Stimulated activated CD4-positive, alpha-beta T cell treated with anti-CD3 and anti-CD28 coated beads, Interleukin-12 subunit alpha, Interleukin-12 subunit beta, amount 100 ng/mL, for 48 hours (primary cell): ENCODE measurements at regions not wholly inside any gene's neighbourhood (a gene's known extent, or its start where the extent isn't known, plus 50 kb on each side); places are given as distances from the start of the nearest gene placed in this dataset.

Experiments
- DNase-seq, 3 donors: peaks; one replicate each; pipeline ENCODE4 v3.0.0-alpha.2; 2020; ENCODE audit warnings: low read depth in 2 of 3, low spot score in 1 of 3

- no peak for DNase-seq
These were observed 895.6 kb downstream of the TTLL7 start for GRCh38 chr1:83103341-83103740.

GRCh38 chr1:83102630-83103071 is 896.3 kb downstream of the TTLL7 start:
- no peak for DNase-seq

- DNase-seq = no peak
These were observed 897.5 kb downstream of the TTLL7 start for GRCh38 chr1:83101406-83101805.

- no peak for DNase-seq
These were observed 898.8 kb downstream of the TTLL7 start for GRCh38 chr1:83100133-83100532.

- DNase-seq = no peak
These were observed 900.1 kb downstream of the TTLL7 start for GRCh38 chr1:83098791-83099190.

- no peak for DNase-seq
These were observed 900.8 kb downstream of the TTLL7 start for GRCh38 chr1:83098131-83098530.

DNA sequence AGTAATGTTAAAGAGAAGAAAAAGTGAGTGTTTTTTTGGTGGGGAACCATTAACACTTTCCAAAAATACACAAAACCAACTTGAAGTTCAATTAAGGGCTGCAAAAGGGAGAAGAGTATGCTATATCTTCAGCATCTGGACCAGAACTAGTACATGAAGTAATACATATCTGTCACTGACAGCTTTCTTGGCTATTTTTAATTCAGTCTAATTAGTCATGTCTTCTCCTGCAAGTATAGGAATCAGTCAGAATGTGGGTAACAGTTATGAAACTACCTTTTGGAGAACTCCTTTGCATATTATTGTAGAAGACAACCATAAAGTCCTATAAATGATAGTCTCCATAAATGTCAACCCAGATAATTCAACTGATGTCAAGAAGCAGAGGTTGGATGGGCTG is 901.2 kb downstream of the TTLL7 start:
- DNase-seq = no peak

- no peak for DNase-seq
These were observed 903.4 kb downstream of the TTLL7 start for GRCh38 chr1:83095570-83095969.

DNA sequence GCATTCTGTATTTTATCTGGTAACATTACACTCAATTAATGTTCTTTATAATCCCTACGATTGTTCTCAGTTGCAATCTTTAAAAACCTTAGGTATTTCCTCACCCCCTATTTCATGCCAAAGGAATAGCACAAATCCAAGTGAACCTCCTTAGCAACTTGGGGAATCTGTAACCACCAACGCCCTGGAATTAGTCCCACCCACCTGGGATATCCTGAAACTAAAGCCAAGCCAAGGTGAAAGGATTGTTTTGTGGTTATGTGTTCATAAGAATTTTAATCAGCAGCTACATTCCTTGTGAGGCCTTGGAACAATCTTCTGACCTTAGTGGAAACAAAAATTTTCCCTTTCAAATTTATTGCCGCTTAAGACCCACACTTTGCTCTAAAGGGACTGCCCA is 908.7 kb downstream of the TTLL7 start:
- DNase-seq = no peak

DNA sequence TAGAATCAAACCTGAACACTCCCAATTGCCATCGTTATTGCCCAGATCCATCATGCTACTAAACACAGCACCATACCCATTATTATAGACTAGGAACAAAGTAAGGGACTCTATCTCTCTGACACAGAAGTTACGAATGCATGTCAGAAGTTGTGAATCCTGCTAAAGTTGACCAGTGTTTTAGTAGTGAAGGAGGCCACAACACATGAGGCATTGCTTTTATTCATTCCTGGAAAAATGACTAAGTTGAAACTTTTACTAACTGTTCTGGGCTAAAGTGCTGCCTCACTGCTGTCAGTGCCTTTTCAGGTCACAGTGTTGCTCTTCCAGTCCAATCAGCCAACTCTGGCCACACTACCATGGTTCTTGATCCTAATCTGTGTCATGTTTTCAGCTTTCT is 911.1 kb downstream of the TTLL7 start:
- no peak for DNase-seq

DNA sequence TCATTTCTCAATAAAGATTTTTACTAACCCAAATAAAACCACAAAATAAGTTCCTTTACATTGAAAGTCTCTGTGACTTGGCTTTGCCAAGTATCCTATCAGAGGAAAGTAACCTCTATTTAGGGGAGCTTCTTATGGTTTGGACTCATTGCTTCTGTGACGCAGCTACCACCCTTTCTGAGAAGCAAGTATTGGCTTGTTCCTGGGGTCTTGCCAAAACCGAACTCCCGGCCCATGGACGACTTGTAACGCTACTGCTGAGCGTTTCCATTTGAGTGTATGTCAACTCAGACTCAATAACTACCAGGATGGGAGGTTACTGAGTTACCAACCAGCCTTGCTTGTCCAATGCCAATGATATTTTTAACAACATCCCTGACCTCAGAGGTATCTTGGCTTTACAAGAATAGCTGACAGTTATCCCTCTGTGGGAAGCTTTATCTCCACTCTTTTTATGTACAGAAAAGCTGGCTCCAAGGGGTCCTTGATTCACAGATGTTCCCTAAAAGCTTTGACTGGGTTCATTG is 911.9 kb downstream of the TTLL7 start:
- no peak for DNase-seq

GRCh38 chr1:83086346-83086745 is 912.6 kb downstream of the TTLL7 start:
- no peak for DNase-seq

- DNase-seq = no peak
These were observed 915.2 kb downstream of the TTLL7 start for GRCh38 chr1:83083589-83084224.

GRCh38 chr1:83077411-83077810 is 921.5 kb downstream of the TTLL7 start:
- DNase-seq = no peak

- no peak for DNase-seq
These were observed 923.8 kb downstream of the TTLL7 start for GRCh38 chr1:83075107-83075506.

- no peak for DNase-seq
These were observed 931.0 kb downstream of the TTLL7 start for GRCh38 chr1:83067954-83068353.

GRCh38 chr1:83065952-83066727 is 932.8 kb downstream of the TTLL7 start:
- no peak for DNase-seq

DNA sequence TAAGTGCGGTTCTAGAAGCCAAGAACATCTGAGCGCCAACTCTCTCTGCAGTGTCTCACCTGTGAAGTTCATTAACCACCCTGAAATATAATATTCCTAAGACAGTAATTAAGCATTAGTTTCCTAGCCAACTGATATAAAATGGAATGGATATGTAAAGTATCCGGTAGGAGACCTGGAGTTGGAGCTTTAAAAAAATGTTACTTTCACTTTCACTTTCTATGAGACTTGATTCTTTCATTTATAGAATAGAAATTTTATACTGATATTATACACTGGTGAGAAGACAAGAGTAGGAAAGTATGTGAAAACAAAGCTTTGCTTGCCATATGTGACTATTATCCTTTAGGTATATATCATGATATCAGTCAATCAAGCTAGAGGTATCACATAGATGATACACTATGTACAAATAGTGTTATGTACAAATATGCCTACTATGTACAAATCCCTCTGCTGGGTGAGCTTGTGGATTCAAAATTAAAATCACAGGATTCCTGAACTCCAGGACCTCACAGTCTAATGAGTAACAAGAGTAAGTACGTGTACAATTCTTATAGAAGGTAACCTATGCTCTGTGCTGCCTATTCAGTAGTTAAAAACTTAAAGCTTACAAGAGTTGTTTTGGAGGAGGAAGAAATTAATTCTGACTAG is 934.2 kb downstream of the TTLL7 start:
- DNase-seq = no peak

DNA sequence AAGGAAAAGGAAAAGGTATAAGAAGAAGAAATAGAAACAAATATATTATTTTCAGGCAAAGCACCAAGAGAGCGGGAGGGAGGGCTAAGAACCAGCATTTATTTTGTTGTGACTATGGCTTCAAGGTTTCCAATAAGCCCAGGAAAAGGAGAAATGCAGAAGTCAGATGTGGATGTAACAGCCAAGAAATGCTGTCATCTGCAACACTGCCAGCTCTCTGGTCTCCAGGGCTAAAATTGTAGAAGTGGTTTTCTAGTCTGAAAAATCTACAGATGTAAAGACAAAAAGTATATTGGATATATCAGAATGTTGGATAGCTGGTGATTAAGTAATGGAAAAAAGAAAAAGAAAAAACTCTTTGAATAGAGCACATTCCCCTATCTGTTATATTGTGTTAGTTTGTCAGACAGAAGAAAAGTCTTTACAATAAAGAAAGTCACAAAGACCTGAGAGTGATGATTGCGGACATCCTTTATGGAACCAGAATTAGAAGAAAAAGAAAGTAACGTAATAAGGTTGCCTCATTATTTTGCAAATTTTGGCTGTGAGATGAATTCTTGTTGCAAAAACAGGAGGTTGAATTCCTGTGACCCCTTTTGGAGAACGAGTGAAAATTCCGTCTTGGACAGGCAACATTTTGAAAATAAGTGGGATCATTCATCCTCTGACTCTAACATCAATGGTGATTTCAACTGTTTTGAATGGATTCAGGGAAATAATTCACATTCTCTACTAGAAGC is 938.1 kb downstream of the TTLL7 start:
- DNase-seq = no peak

GRCh38 chr1:83060221-83060620 is 938.7 kb downstream of the TTLL7 start:
- no peak for DNase-seq

DNA sequence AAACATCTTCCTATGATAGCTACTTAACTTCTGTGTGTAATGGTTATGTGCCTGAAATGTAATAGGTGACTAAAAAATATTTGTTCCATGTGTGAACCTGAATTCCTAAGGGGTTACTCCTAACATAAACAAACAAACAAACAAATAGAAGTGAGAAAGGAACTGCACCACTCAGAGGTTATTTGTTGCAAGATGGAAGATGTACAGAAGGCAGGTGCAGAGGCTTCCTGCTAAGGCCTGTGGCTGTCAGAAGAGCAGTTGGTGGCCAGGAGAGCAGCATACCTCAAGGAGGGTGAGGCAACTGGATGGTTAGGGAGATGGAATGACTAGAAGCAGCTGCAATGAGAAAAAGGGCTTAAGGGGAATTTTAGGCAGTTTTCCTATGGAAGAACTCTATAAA is 940.6 kb downstream of the TTLL7 start:
- no peak for DNase-seq
